DND-41 (cell line): ENCODE measurements at regions not wholly inside any gene's neighbourhood (a gene's known extent, or its start where the extent isn't known, plus 50 kb on each side); places are given as distances from the start of the nearest gene placed in this dataset.

Experiments
- ATAC-seq: fragments of 200-7000 bp; cut with Tn5 transposase; 3 replicates; pipeline ENCODE4 v1.9.1; 2021; ENCODE audit warnings: low read depth; ENCODE audit not compliant: insufficient read depth
- DNase-seq: peaks from one replicate; pipeline ENCODE4 v3.0.0-alpha.2; 2020
- H2AFZ ChIP-seq: 2 replicates; pipeline ENCODE4 v1.6.0; 2012; ENCODE audit warnings: low read depth, low read length
- H3K27ac ChIP-seq: 2 replicates; pipeline ENCODE4 v1.5.1; 2012; ENCODE audit warnings: low read length, inconsistent platforms
- H3K27me3 ChIP-seq: fragments of 200-600 bp; sonication (generic); 2 replicates; pipeline ENCODE4 v1.6.0; 2012; ENCODE audit warnings: low read length, mild to moderate bottlenecking, inconsistent platforms; ENCODE audit not compliant: insufficient read depth, poor library complexity
- H3K36me3 ChIP-seq: 2 replicates; pipeline ENCODE4 v1.5.1; 2012; ENCODE audit warnings: low read length, inconsistent platforms; ENCODE audit not compliant: insufficient read depth
- H3K4me1 ChIP-seq: 2 replicates; pipeline ENCODE4 v1.5.1; 2012; ENCODE audit warnings: mild to moderate bottlenecking, low read length; ENCODE audit not compliant: insufficient read depth
- H3K4me2 ChIP-seq: 2 replicates; pipeline ENCODE4 v1.6.0; 2012; ENCODE audit warnings: mild to moderate bottlenecking, moderate library complexity, low read length, inconsistent platforms; ENCODE audit not compliant: insufficient read depth
- H3K4me3 ChIP-seq, 2 experiments: fragments of 200-600 bp in 1 of 2; shearing (Covaris generic) in 1 of 2; 2 replicates each; pipeline ENCODE4 v1.5.1; 2012 to 2016; ENCODE audit warnings: inconsistent platforms in 2 of 2, low read length in 2 of 2, mild to moderate bottlenecking in 2 of 2, low read depth in 1 of 2, moderate library complexity in 1 of 2
- H3K79me2 ChIP-seq: 2 replicates; pipeline ENCODE4 v1.6.0; 2012; ENCODE audit warnings: low read length, inconsistent platforms; ENCODE audit not compliant: insufficient read depth
- H3K9ac ChIP-seq: 2 replicates; pipeline ENCODE4 v1.6.0; 2012; ENCODE audit warnings: low read depth, mild to moderate bottlenecking, inconsistent platforms, low read length, moderate library complexity
- H3K9me3 ChIP-seq: 2 replicates; pipeline ENCODE4 v1.5.1; 2012; ENCODE audit warnings: low read length, moderate library complexity, mild to moderate bottlenecking, inconsistent platforms; ENCODE audit not compliant: insufficient read depth, severe bottlenecking
- H4K20me1 ChIP-seq: 2 replicates; pipeline ENCODE4 v1.6.0; 2012; ENCODE audit warnings: low read length; ENCODE audit not compliant: insufficient read depth
- CTCF ChIP-seq: IDR thresholded peaks from 2 replicates; pipeline ENCODE4 v1.5.1; 2012; ENCODE audit warnings: borderline replicate concordance, low read length, moderate library complexity, mild to moderate bottlenecking; ENCODE audit not compliant: poor library complexity, severe bottlenecking; ENCODE audit errors: extremely low read depth
- EZH2 ChIP-seq: IDR thresholded peaks from 3 replicates; pipeline ENCODE4 v1.6.1; 2012; ENCODE audit warnings: borderline replicate concordance, low read depth, mild to moderate bottlenecking, moderate library complexity, low read length, inconsistent platforms; ENCODE audit not compliant: severe bottlenecking

GRCh38 chr3:67290438-67290837, 292.3 kb downstream of the KBTBD8 start:
- H3K4me2 ChIP-seq: no peak overlapping the region
- no peaks in the 10 kb centered on the region for H3K79me2 ChIP-seq
- DNase-seq: no peak
- H3K27me3 ChIP-seq: no peaks in the 10 kb centered on the region
- no peaks in the 10 kb centered on the region for H3K4me1 ChIP-seq
- no peaks in the 10 kb centered on the region for H3K36me3 ChIP-seq
- H2AFZ ChIP-seq: no peak overlapping the region
- TF ChIP-seq EZH2 (no peak), CTCF (no peak)
- no peak overlapping the region for H3K4me3 ChIP-seq
- no peak overlapping the region for H3K27ac ChIP-seq
- ATAC-seq: no peak
- no peaks in the 10 kb centered on the region for H3K9me3 ChIP-seq
- H3K9ac ChIP-seq: no peak overlapping the region
- H4K20me1 ChIP-seq: no peaks in the 10 kb centered on the region

DNA sequence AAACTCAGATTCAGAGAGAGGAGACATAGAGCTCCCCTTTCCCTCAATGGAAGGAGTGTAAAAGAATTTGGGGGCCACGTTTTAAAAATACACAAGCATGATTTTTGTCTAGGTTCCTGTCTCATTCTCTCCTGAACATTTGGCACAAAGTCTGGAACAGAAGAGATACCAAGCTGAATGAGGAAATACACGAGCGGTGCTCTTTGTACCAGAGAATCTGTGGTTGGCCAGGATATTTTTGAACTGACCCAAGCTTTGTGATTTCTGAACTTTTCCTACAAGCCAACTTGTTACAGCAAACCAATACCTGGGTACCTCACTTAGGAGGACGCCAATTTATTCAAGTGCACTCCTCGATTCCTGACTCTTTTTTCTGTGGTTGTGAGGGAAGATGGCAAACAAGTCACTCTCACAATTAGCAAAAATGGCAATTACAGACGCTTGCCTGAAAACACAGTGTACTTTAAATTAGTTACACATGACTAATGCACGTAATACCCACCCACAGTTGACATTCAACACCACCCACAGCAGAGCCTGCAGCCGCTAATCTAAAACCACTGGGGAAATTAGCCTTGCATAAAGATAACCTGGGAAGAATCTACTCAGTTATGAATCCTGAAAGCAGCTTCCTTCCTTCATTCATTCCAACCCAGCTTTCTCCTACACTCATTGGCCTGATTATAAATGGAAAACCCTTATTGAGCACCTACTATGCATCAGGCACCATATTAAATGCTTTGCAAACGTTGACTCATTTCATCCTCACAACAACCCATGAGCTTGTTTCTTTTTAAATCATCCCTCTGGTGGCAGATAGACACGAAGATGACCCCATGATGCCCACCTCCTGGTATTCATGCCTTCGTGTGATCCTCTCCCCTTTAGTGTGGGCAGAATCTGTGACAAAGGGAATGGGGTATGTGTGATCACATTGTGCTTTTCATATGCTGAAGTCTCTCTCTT, 293.5 kb downstream of the KBTBD8 start:
- Histone ChIP-seq H4K20me1 (no peaks in the 10 kb centered on the region), H2AFZ (no peak overlapping the region), H3K27ac (no peak overlapping the region), H3K4me3 (no peak overlapping the region), H3K4me2 (no peak overlapping the region), H3K27me3 (no peaks in the 10 kb centered on the region), H3K36me3 (no peaks in the 10 kb centered on the region), H3K9me3 (no peaks in the 10 kb centered on the region), H3K79me2 (no peaks in the 10 kb centered on the region), H3K4me1 (no peaks in the 10 kb centered on the region), H3K9ac (no peak overlapping the region)
- no peak for TF ChIP-seq CTCF
- no peak for ATAC-seq
- DNase-seq: no peak

GRCh38 chr3:67292356-67293121, 294.4 kb downstream of the KBTBD8 start:
- no peak overlapping the region for H3K4me2 ChIP-seq
- no peak for DNase-seq
- H2AFZ ChIP-seq: no peak overlapping the region
- no peak for TF ChIP-seq CTCF
- TF ChIP-seq EZH2: no peak
- H3K36me3 ChIP-seq: no peaks in the 10 kb centered on the region
- no peaks in the 10 kb centered on the region for H3K9me3 ChIP-seq
- H4K20me1 ChIP-seq: no peaks in the 10 kb centered on the region
- no peaks in the 10 kb centered on the region for H3K27me3 ChIP-seq
- no peak for ATAC-seq
- no peaks in the 10 kb centered on the region for H3K4me1 ChIP-seq
- no peak overlapping the region for H3K27ac ChIP-seq
- no peak overlapping the region for H3K9ac ChIP-seq
- H3K4me3 ChIP-seq: no peak overlapping the region
- H3K79me2 ChIP-seq: no peaks in the 10 kb centered on the region
